ENCODE measurements at regions not wholly inside any gene's neighbourhood (a gene's known extent, or its start where the extent isn't known, plus 50 kb on each side); places are given as distances from the start of the nearest gene placed in this dataset.

DNA sequence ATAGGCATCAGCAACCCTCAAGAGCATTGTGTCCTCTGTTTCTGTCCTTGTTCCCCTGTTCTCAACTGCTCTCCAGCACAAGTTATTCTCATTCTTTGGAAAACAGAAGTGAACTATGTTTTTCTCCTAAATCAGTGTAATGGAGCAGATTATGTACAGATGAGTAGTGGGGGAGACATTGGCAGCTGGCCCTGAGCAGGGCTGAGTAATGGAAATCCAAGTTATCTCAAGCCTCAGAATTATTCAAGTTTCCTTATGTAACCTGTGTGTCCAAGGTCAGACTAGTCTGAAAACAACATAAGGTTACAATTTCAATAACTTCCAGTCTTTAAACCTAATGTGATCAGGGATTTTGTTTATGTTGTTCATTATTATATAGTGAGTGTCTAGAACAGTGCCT, 116.1 kb upstream of the FUT8 start:
- no peaks in the 10 kb centered on the region for H3K9me3 ChIP-seq (ENCODE audit: low read length)
- H3K27me3 ChIP-seq (ENCODE audit: insufficient read depth, low read length, poor library complexity, severe bottlenecking): no peaks in the 10 kb centered on the region
- H3K4me3 Mint-ChIP-seq: no peak overlapping the region
- no peak overlapping the region for H3K27ac Mint-ChIP-seq
- no peaks in the 10 kb centered on the region for H3K9me3 Mint-ChIP-seq
- CTCF ChIA-PET: interaction anchor here (1.4 kb wide), 1 partner anchor 21 kb away, joined by 3 read pairs; no protein-coding TSS in a partner anchor
- DNase-seq: no peak
- POLR2A ChIA-PET: no interaction called here
- no peaks in the 10 kb centered on the region for H3K36me3 ChIP-seq (ENCODE audit: insufficient read depth, low read length)
- H3K36me3 Mint-ChIP-seq: no peaks in the 10 kb centered on the region
- no peak overlapping the region for H3K4me3 ChIP-seq (ENCODE audit: low read length)
- H3K27ac ChIP-seq (ENCODE audit: low read depth, low read length): no peak overlapping the region
- H3K27me3 Mint-ChIP-seq: peaks cover 0 to 2% of the 10 kb centered on the region in 2 donors
- H3K4me1 ChIP-seq (ENCODE audit: insufficient read depth, low read length): peaks cover 21% of the 10 kb centered on the region
- H3K4me1 Mint-ChIP-seq: peaks cover 13 to 62% (median 26%) of the 10 kb centered on the region in 3 donors

GRCh38 chr14:65296876-65297275, 115.7 kb upstream of the FUT8 start:
- H3K9me3 Mint-ChIP-seq: no peaks in the 10 kb centered on the region
- peaks cover 0 to 2% of the 10 kb centered on the region in 2 donors for H3K27me3 Mint-ChIP-seq
- H3K4me3 Mint-ChIP-seq: no peak overlapping the region
- H3K9me3 ChIP-seq (ENCODE audit: low read length): no peaks in the 10 kb centered on the region
- no peak for DNase-seq
- H3K36me3 Mint-ChIP-seq: no peaks in the 10 kb centered on the region
- peaks cover 16% of the 10 kb centered on the region for H3K4me1 ChIP-seq (ENCODE audit: insufficient read depth, low read length)
- H3K27me3 ChIP-seq (ENCODE audit: insufficient read depth, low read length, poor library complexity, severe bottlenecking): no peaks in the 10 kb centered on the region
- no peak overlapping the region for H3K27ac ChIP-seq (ENCODE audit: low read depth, low read length)
- POLR2A ChIA-PET: no interaction called here
- H3K36me3 ChIP-seq (ENCODE audit: insufficient read depth, low read length): no peaks in the 10 kb centered on the region
- CTCF ChIA-PET: interaction anchor here (0.7 kb wide), 1 partner anchor 115 kb away, joined by 3 read pairs; no protein-coding TSS in a partner anchor
- H3K4me1 Mint-ChIP-seq: peaks cover 9 to 61% (median 24%) of the 10 kb centered on the region in 3 donors
- peak overlapping the region in 1 of 8 donors; percentile 48 for H3K27ac Mint-ChIP-seq
- H3K4me3 ChIP-seq (ENCODE audit: low read length): no peak overlapping the region

DNA sequence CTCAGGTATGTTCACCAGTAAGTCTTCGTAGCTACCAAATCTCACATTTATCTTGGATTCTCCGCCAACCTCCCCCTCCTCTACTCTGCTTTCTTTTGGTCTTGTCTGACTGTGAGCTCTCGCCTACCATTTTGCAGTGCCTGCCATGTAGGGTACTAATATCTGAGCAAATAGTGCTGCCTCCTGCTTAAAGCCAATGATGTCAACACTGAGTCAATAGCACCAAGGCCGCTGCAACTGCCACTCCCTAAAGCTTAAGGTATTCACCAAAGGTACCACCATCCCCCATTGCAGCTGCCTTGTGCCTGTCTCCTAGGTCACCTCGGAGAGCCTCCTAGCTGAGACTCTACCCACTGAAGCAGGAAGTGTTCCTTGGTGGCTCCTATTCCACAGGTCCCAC, 114.8 kb upstream of the FUT8 start:
- Mint-ChIP-seq H3K27me3 (peaks cover 0 to 2% of the 10 kb centered on the region in 2 donors), H3K4me1 (peaks cover 10 to 63% (median 25%) of the 10 kb centered on the region in 3 donors), H3K9me3 (no peaks in the 10 kb centered on the region), H3K4me3 (no peak overlapping the region), H3K27ac (peak overlapping the region in 1 of 8 donors; percentile 85), H3K36me3 (no peaks in the 10 kb centered on the region)
- DNase-seq: no peak
- no peaks in the 10 kb centered on the region for H3K9me3 ChIP-seq (ENCODE audit: low read length)
- peaks cover 19% of the 10 kb centered on the region for H3K4me1 ChIP-seq (ENCODE audit: insufficient read depth, low read length)
- no peak overlapping the region for H3K27ac ChIP-seq (ENCODE audit: low read depth, low read length)
- no peak overlapping the region for H3K4me3 ChIP-seq (ENCODE audit: low read length)
- POLR2A ChIA-PET: no interaction called here
- no peaks in the 10 kb centered on the region for H3K36me3 ChIP-seq (ENCODE audit: insufficient read depth, low read length)
- CTCF ChIA-PET: interaction anchor here (0.7 kb wide), 1 partner anchor 114 kb away, joined by 3 read pairs; no protein-coding TSS in a partner anchor
- H3K27me3 ChIP-seq (ENCODE audit: insufficient read depth, low read length, poor library complexity, severe bottlenecking): no peaks in the 10 kb centered on the region

DNA sequence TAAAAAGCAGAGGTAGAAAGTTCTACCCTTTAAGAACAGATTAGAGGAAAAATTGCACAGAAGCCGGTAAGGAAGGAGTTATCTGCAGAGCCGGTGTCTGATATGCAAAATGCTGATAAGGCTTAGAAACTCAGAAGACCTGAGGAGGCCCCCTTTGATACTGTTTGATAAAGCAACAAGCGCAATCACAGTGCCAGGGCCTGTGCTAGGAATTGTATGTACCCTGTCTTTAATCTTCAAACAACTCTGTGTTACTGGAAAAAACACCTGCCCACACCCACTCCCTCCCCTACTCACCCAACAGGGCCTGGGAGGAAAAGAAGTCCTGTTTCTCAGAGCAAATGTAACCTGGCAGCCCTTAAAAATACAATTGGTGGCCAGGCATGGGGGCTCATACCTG, 112.7 kb upstream of the FUT8 start:
- no peaks in the 10 kb centered on the region for H3K36me3 Mint-ChIP-seq
- ChIA-PET POLR2A (no interaction called here), CTCF (no interaction called here)
- peaks cover 31% of the 10 kb centered on the region for H3K4me1 ChIP-seq (ENCODE audit: insufficient read depth, low read length)
- no peaks in the 10 kb centered on the region for H3K27me3 ChIP-seq (ENCODE audit: insufficient read depth, low read length, poor library complexity, severe bottlenecking)
- peaks cover 25 to 80% (median 42%) of the 10 kb centered on the region in 3 donors for H3K4me1 Mint-ChIP-seq
- H3K4me3 Mint-ChIP-seq: peak overlapping the region in 1 of 7 donors; percentile 6
- no peaks in the 10 kb centered on the region for H3K9me3 ChIP-seq (ENCODE audit: low read length)
- no peak overlapping the region for H3K4me3 ChIP-seq (ENCODE audit: low read length)
- H3K27ac Mint-ChIP-seq: peak overlapping the region in 3 of 8 donors; percentile 17 to 58 (median 51)
- peaks cover 0 to 2% of the 10 kb centered on the region in 2 donors for H3K27me3 Mint-ChIP-seq
- H3K9me3 Mint-ChIP-seq: no peaks in the 10 kb centered on the region
- DNase-seq: no peak
- H3K27ac ChIP-seq (ENCODE audit: low read depth, low read length): no peak overlapping the region
- no peaks in the 10 kb centered on the region for H3K36me3 ChIP-seq (ENCODE audit: insufficient read depth, low read length)

GRCh38 chr14:65301862-65302539, 110.5 kb upstream of the FUT8 start:
- POLR2A ChIA-PET: interaction anchor here (1.1 kb wide), 1 partner anchor 12 kb away, joined by 3 read pairs; no protein-coding TSS in a partner anchor
- CTCF ChIA-PET: interaction anchor here (1.0 kb wide), 1 partner anchor 15 kb away, joined by 3 read pairs; no protein-coding TSS in a partner anchor
- Histone ChIP-seq H3K27me3 (ENCODE audit: insufficient read depth, low read length, poor library complexity, severe bottlenecking) (no peaks in the 10 kb centered on the region), H3K4me3 (ENCODE audit: low read length) (no peak overlapping the region), H3K36me3 (ENCODE audit: insufficient read depth, low read length) (no peaks in the 10 kb centered on the region), H3K4me1 (ENCODE audit: insufficient read depth, low read length) (peaks cover 31% of the 10 kb centered on the region), H3K9me3 (ENCODE audit: low read length) (no peaks in the 10 kb centered on the region), H3K27ac (ENCODE audit: low read depth, low read length) (no peak overlapping the region)
- Mint-ChIP-seq H3K4me3 (peak overlapping the region in 4 of 7 donors; percentile 2 to 55 (median 17)), H3K9me3 (no peaks in the 10 kb centered on the region), H3K4me1 (peaks cover 31 to 77% (median 50%) of the 10 kb centered on the region in 3 donors), H3K27ac (peak overlapping the region in 7 of 8 donors; percentile 2 to 86 (median 53)), H3K36me3 (peaks cover 0 to 5% (median 0%) of the 10 kb centered on the region in 3 donors), H3K27me3 (peaks cover 0 to 2% of the 10 kb centered on the region in 2 donors)
- no peak for DNase-seq

DNA sequence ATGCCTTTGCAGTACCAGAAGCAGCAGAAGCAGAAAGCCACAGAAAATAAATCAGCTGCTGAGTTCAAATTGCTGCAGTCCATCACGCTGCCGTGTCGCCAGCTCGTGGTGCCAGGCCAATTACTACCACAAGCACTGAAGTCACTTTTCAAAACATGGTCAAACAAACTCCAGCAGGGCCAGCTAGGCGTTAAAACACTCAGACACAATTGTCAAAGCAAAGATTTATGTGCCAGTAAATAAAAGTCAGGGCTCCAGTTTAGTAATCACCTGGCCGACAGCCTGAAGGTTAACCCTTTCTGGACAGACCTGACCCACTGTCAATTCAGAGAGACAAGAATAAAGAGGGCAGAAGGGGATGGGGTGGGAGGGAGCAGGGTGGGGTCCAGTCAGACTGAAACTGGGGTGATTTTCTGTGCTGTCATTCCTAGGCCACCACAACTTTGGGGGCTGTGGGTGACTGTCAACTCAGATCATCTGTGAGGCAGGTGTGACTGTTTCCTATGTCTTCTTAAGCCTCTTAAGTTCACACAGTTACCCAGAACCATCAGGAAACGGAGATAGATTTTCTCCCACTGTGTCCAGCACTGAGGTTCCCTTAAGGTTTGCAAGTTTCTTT, 109.8 kb upstream of the FUT8 start:
- Histone ChIP-seq H3K9me3 (ENCODE audit: low read length) (no peaks in the 10 kb centered on the region), H3K27ac (ENCODE audit: low read depth, low read length) (no peak overlapping the region), H3K27me3 (ENCODE audit: insufficient read depth, low read length, poor library complexity, severe bottlenecking) (no peaks in the 10 kb centered on the region), H3K4me3 (ENCODE audit: low read length) (no peak overlapping the region), H3K4me1 (ENCODE audit: insufficient read depth, low read length) (peaks cover 31% of the 10 kb centered on the region), H3K36me3 (ENCODE audit: insufficient read depth, low read length) (no peaks in the 10 kb centered on the region)
- DNase-seq: no peak
- POLR2A ChIA-PET: interaction anchor here (1.1 kb wide), 1 partner anchor 13 kb away, joined by 3 read pairs; no protein-coding TSS in a partner anchor
- Mint-ChIP-seq H3K4me1 (peaks cover 31 to 75% (median 49%) of the 10 kb centered on the region in 3 donors), H3K27me3 (peaks cover 0 to 2% of the 10 kb centered on the region in 2 donors), H3K4me3 (peak overlapping the region in 5 of 7 donors; percentile 6 to 55 (median 44)), H3K27ac (peak overlapping the region in 7 of 8 donors; percentile 2 to 86 (median 59)), H3K9me3 (no peaks in the 10 kb centered on the region), H3K36me3 (peaks cover 0 to 5% (median 0%) of the 10 kb centered on the region in 3 donors)
- CTCF ChIA-PET: interaction anchor here (1.0 kb wide), 1 partner anchor 15 kb away, joined by 3 read pairs; no protein-coding TSS in a partner anchor

DNA sequence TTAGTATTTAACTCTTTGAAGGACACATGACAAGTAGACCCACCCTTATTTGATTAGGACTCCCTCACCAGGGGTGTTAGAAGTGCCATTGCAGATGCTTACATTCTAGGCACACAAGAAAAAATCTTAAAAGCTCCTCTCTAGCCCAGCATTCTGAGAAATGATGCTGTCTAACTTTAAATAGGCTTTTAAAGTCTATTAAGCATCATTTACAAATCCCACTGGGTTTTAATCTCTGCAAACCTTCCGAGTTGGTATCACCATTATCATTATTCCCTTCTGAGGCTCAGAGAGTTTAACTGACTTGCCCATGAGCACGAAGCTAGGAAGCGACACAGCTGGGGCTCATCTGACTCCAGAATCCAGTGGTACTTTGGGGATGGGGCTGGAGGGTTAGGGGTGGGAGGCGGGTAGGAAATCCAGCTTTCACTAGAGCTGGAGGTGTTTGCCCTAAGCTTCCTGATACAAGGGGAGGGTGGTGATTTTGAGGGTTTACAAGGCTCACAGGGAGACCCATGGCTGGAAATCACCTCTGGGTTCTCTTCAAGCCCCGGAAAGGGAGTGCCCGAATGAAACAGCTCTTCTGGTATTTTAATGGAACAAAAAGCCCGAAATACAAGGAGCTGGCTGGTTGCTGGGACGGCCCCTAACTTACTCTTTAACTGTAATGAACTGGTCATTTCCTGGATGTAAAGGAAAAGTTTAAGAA, 109.2 kb upstream of the FUT8 start:
- no peak overlapping the region for H3K4me3 ChIP-seq (ENCODE audit: low read length)
- Mint-ChIP-seq H3K36me3 (peaks cover 0 to 5% (median 0%) of the 10 kb centered on the region in 3 donors), H3K27ac (peak overlapping the region in 7 of 8 donors; percentile 2 to 90 (median 65)), H3K4me1 (peaks cover 31 to 69% (median 49%) of the 10 kb centered on the region in 3 donors), H3K9me3 (no peaks in the 10 kb centered on the region), H3K4me3 (peak overlapping the region in 5 of 7 donors; percentile 33 to 55 (median 48)), H3K27me3 (no peaks in the 10 kb centered on the region)
- peaks cover 31% of the 10 kb centered on the region for H3K4me1 ChIP-seq (ENCODE audit: insufficient read depth, low read length)
- POLR2A ChIA-PET: no interaction called here
- no peaks in the 10 kb centered on the region for H3K36me3 ChIP-seq (ENCODE audit: insufficient read depth, low read length)
- no peaks in the 10 kb centered on the region for H3K27me3 ChIP-seq (ENCODE audit: insufficient read depth, low read length, poor library complexity, severe bottlenecking)
- H3K27ac ChIP-seq (ENCODE audit: low read depth, low read length): no peak overlapping the region
- DNase-seq: no peak
- no peaks in the 10 kb centered on the region for H3K9me3 ChIP-seq (ENCODE audit: low read length)
- CTCF ChIA-PET: interaction anchor here (1.9 kb wide), 1 partner anchor 11 kb away, joined by 9 read pairs; no protein-coding TSS in a partner anchor
